Progenitor cell of endocrine pancreas (in vitro differentiated cells): ENCODE measurements at regions not wholly inside any gene's neighbourhood (a gene's known extent, or its start where the extent isn't known, plus 50 kb on each side); places are given as distances from the start of the nearest gene placed in this dataset.

Source experiments
- DNase-seq: peaks from one replicate; pipeline ENCODE4 v3.0.0; 2021; ENCODE audit warnings: low spot score; ENCODE audit not compliant: unreplicated experiment
- H3K27ac Mint-ChIP-seq: 2 replicates; pipeline ENCODE4 v1.8.0; 2021; ENCODE audit warnings: mild to moderate bottlenecking, moderate library complexity, mixed read lengths
- H3K27me3 Mint-ChIP-seq: 2 replicates; pipeline ENCODE4 v1.8.0; 2021; ENCODE audit warnings: mixed read lengths
- H3K36me3 Mint-ChIP-seq: 2 replicates; pipeline ENCODE4 v1.8.0; 2022; ENCODE audit warnings: mixed read lengths; ENCODE audit not compliant: insufficient read depth
- H3K4me1 Mint-ChIP-seq: 2 replicates; pipeline ENCODE4 v1.8.0; 2021; ENCODE audit warnings: low read depth, mixed read lengths
- H3K4me3 Mint-ChIP-seq: 2 replicates; pipeline ENCODE4 v1.8.0; 2021; ENCODE audit warnings: low read depth, mild to moderate bottlenecking, moderate library complexity, mixed read lengths
- H3K9me3 Mint-ChIP-seq: 2 replicates; pipeline ENCODE4 v1.8.0; 2021; ENCODE audit warnings: low read depth, mixed read lengths
- TF ChIP-seq, protein P1 (sequence below): fragments of 200-600 bp; sonication (generic); IDR thresholded peaks from one replicate; pipeline ENCODE4 v1.5.0; 2021; ENCODE audit warnings: antibody characterized with exemption, mild to moderate bottlenecking; ENCODE audit not compliant: unreplicated experiment

GRCh38 chr11:11177156-11177808, 175.8 kb downstream of the CSNK2A3 start:
- H3K27me3 Mint-ChIP-seq: peaks cover 9% of the 10 kb centered on the region
- no peak for DNase-seq
- no peaks in the 10 kb centered on the region for H3K9me3 Mint-ChIP-seq
- TF ChIP-seq, protein P1, sequence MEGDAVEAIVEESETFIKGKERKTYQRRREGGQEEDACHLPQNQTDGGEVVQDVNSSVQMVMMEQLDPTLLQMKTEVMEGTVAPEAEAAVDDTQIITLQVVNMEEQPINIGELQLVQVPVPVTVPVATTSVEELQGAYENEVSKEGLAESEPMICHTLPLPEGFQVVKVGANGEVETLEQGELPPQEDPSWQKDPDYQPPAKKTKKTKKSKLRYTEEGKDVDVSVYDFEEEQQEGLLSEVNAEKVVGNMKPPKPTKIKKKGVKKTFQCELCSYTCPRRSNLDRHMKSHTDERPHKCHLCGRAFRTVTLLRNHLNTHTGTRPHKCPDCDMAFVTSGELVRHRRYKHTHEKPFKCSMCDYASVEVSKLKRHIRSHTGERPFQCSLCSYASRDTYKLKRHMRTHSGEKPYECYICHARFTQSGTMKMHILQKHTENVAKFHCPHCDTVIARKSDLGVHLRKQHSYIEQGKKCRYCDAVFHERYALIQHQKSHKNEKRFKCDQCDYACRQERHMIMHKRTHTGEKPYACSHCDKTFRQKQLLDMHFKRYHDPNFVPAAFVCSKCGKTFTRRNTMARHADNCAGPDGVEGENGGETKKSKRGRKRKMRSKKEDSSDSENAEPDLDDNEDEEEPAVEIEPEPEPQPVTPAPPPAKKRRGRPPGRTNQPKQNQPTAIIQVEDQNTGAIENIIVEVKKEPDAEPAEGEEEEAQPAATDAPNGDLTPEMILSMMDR: no peak
- H3K27ac Mint-ChIP-seq: no peak overlapping the region
- H3K36me3 Mint-ChIP-seq: no peaks in the 10 kb centered on the region
- H3K4me3 Mint-ChIP-seq: no peak overlapping the region
- peaks cover 10% of the 10 kb centered on the region for H3K4me1 Mint-ChIP-seq

DNA sequence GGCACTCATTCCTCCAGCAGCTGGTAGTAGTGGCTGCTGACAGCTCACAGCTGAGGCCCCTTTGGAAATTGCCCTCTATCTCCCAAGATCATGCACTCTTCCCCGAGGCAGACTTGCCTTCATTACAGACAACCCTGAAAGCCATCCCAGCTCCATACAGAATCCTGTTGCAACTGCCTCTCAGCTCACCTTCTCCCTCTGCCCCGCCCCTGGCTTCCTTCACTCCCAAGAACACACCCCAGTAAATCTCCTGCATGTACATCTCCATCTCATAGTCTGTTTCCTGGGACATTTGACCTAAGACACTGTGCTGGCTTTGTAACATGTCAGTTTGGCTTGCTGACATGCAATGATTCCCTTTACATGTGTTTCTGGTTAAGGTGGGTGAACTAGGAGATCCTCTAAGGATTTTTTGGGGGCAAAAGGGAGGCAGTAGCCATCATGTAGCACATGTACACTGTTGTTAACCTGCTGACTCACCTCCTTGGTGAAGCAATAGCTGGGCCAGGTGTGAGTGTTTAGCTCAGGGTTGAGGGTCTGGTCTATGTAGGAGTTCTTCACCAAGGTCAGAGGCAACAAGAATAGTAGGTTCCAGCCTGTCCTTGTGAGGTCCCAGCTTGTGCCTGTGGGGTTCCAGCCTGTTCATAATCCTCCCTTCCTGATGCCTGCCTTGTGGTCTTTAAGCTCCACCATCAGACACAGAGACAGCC, 179.6 kb downstream of the CSNK2A3 start:
- Mint-ChIP-seq H3K4me3 (no peak overlapping the region), H3K27me3 (peaks cover 5% of the 10 kb centered on the region), H3K9me3 (no peaks in the 10 kb centered on the region), H3K4me1 (no peaks in the 10 kb centered on the region), H3K27ac (no peak overlapping the region), H3K36me3 (no peaks in the 10 kb centered on the region)
- TF ChIP-seq, protein P1: no peak
- DNase-seq: no peak

- TF ChIP-seq, protein P1: no peak
- peaks cover 5% of the 10 kb centered on the region for H3K27me3 Mint-ChIP-seq
- H3K36me3 Mint-ChIP-seq: no peaks in the 10 kb centered on the region
- H3K4me1 Mint-ChIP-seq: no peaks in the 10 kb centered on the region
- no peaks in the 10 kb centered on the region for H3K9me3 Mint-ChIP-seq
- no peak for DNase-seq
- no peak overlapping the region for H3K27ac Mint-ChIP-seq
- no peak overlapping the region for H3K4me3 Mint-ChIP-seq
Observed at GRCh38 chr11:11171854-11172253, 181.2 kb downstream of the CSNK2A3 start.

DNA sequence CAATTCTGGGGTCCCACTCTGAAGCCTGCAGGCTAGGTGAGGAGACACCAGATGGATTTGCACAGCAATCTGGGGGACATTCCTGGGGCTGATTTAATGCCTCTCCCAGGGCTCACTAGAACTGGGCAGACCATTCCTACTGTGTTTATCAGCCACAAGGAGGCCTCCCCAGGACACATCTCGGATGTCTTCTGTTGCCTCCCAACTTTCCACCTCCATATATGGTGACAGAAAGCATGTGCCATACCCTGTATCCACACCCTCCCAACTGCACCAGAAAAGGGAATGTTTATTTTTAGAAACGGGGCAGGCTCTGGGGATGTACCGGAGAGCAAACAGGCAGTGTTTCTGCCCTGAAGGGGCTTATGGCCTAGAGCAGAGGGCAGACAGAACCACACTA, 181.8 kb downstream of the CSNK2A3 start:
- DNase-seq: no peak
- no peaks in the 10 kb centered on the region for H3K36me3 Mint-ChIP-seq

GRCh38 chr11:11170352-11171084, 182.5 kb downstream of the CSNK2A3 start:
- H3K36me3 Mint-ChIP-seq: no peaks in the 10 kb centered on the region
- H3K4me1 Mint-ChIP-seq: no peaks in the 10 kb centered on the region
- no peak overlapping the region for H3K27ac Mint-ChIP-seq
- TF ChIP-seq, protein P1: no peak
- no peak for DNase-seq
- peaks cover 5% of the 10 kb centered on the region for H3K27me3 Mint-ChIP-seq
- H3K9me3 Mint-ChIP-seq: no peaks in the 10 kb centered on the region
- H3K4me3 Mint-ChIP-seq: no peak overlapping the region

More for the DNA sequence above, 181.8 kb downstream of the CSNK2A3 start:
- Mint-ChIP-seq H3K27ac (no peak overlapping the region), H3K4me1 (no peaks in the 10 kb centered on the region), H3K4me3 (no peak overlapping the region), H3K27me3 (peaks cover 5% of the 10 kb centered on the region), H3K9me3 (no peaks in the 10 kb centered on the region)
- TF ChIP-seq, protein P1: no peak
